NT2/D1 (cell line): ENCODE measurements at regions not wholly inside any gene's neighbourhood (a gene's known extent, or its start where the extent isn't known, plus 50 kb on each side); places are given as distances from the start of the nearest gene placed in this dataset.

Source experiments
- DNase-seq: peaks from one replicate; pipeline ENCODE4 v3.0.0-alpha.2; 2011; ENCODE audit warnings: low read depth, low spot score
- H3K27me3 ChIP-seq: 2 replicates; pipeline ENCODE4 v1.6.0; 2011; ENCODE audit warnings: mild to moderate bottlenecking; ENCODE audit not compliant: insufficient read length, insufficient read depth
- H3K36me3 ChIP-seq: 2 replicates; pipeline ENCODE4 v1.6.1; 2011; ENCODE audit warnings: mild to moderate bottlenecking, low read length, mixed read lengths; ENCODE audit not compliant: insufficient read depth, insufficient read length
- H3K4me1 ChIP-seq: 2 replicates; pipeline ENCODE4 v1.5.1; 2011; ENCODE audit not compliant: insufficient read depth, insufficient read length
- H3K4me3 ChIP-seq: 2 replicates; pipeline ENCODE4 v1.5.1; 2011; ENCODE audit warnings: low read depth; ENCODE audit not compliant: insufficient read length
- H3K9ac ChIP-seq: 2 replicates; pipeline ENCODE4 v1.6.0; 2011; ENCODE audit warnings: low read depth; ENCODE audit not compliant: insufficient read length
- H3K9me3 ChIP-seq: 2 replicates; pipeline ENCODE4 v1.5.1; 2011; ENCODE audit warnings: mild to moderate bottlenecking, low read length; ENCODE audit not compliant: insufficient read depth
- SUZ12 ChIP-seq: IDR thresholded peaks from 2 replicates; pipeline ENCODE4 v1.6.1; 2011; ENCODE audit not compliant: insufficient read length, insufficient read depth; ENCODE audit errors: extremely low read depth
- YY1 ChIP-seq: IDR thresholded peaks from 2 replicates; pipeline ENCODE4 v1.6.1; 2011; ENCODE audit not compliant: insufficient read length, insufficient read depth
- ZNF274 ChIP-seq: IDR thresholded peaks from 2 replicates; pipeline ENCODE4 v1.6.1; 2011; ENCODE audit warnings: mild to moderate bottlenecking, low read depth, low read length

- Histone ChIP-seq H3K9ac (peak overlapping the region; percentile 16), H3K4me1 (peaks cover 45% of the 10 kb centered on the region), H3K4me3 (no peak overlapping the region), H3K36me3 (no peaks in the 10 kb centered on the region), H3K9me3 (no peaks in the 10 kb centered on the region), H3K27me3 (peaks cover 4% of the 10 kb centered on the region)
- DNase-seq, result no peak
- TF ChIP-seq SUZ12 (no peak), YY1 (no peak)
These were observed 143.0 kb downstream of the ENGASE start for GRCh38 chr17:79217473-79218135.

GRCh38 chr17:79216826-79217225 lies 142.2 kb downstream of the ENGASE start:
- Histone ChIP-seq H3K4me3 (no peak overlapping the region), H3K9me3 (no peaks in the 10 kb centered on the region), H3K4me1 (peaks cover 45% of the 10 kb centered on the region), H3K9ac (peak overlapping the region; percentile 58), H3K36me3 (no peaks in the 10 kb centered on the region), H3K27me3 (peaks cover 4% of the 10 kb centered on the region)
- TF ChIP-seq SUZ12, result no peak
- no peak for TF ChIP-seq ZNF274
- no peak for TF ChIP-seq YY1
- no peak for DNase-seq

- no peaks in the 10 kb centered on the region for H3K9me3 ChIP-seq
- DNase-seq, result no peak
- H3K4me1 ChIP-seq, result peaks cover 45% of the 10 kb centered on the region
- H3K27me3 ChIP-seq, result peaks cover 4% of the 10 kb centered on the region
- no peaks in the 10 kb centered on the region for H3K36me3 ChIP-seq
- H3K4me3 ChIP-seq, result no peak overlapping the region
- TF ChIP-seq YY1 (no peak), SUZ12 (no peak), ZNF274 (no peak)
- peak overlapping the region; percentile 58 for H3K9ac ChIP-seq
These were observed 141.8 kb downstream of the ENGASE start for GRCh38 chr17:79216391-79216790.

DNA sequence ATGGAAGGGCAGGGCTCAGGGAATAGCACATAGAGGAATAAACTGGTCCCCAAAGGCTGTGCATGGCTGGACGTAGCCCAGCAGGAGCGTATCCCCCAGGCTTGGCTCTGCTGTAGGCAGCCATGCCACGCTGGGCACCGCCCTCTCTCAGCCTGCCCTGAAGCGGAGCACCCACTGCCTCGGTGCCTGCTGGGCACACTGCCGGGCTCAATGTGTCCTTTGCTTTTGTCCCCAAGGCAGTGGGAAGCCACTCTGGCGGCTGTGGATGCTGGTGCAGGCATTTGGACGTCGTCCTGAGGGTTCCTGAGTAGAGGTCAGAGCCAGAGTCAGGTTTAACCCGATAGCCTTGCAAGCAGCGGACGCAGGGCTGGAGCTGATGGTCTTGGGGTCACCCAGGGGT lies 141.0 kb downstream of the ENGASE start:
- peaks cover 4% of the 10 kb centered on the region for H3K27me3 ChIP-seq
- H3K9me3 ChIP-seq, result no peaks in the 10 kb centered on the region
- TF ChIP-seq SUZ12 (no peak), ZNF274 (no peak), YY1 (no peak)
- H3K4me3 ChIP-seq, result no peak overlapping the region
- H3K9ac ChIP-seq, result no peak overlapping the region
- DNase-seq, result no peak
- no peaks in the 10 kb centered on the region for H3K36me3 ChIP-seq
- peaks cover 49% of the 10 kb centered on the region for H3K4me1 ChIP-seq

- Histone ChIP-seq H3K4me1 (peaks cover 50% of the 10 kb centered on the region), H3K9me3 (no peaks in the 10 kb centered on the region), H3K9ac (no peak overlapping the region), H3K4me3 (no peak overlapping the region), H3K36me3 (no peaks in the 10 kb centered on the region), H3K27me3 (peaks cover 1% of the 10 kb centered on the region)
- DNase-seq, result no peak
- no peak for TF ChIP-seq SUZ12
- no peak for TF ChIP-seq ZNF274
- no peak for TF ChIP-seq YY1
These were observed 140.4 kb downstream of the ENGASE start for GRCh38 chr17:79214940-79215604.

- Histone ChIP-seq H3K36me3 (no peaks in the 10 kb centered on the region), H3K4me1 (peaks cover 50% of the 10 kb centered on the region), H3K9me3 (no peaks in the 10 kb centered on the region), H3K4me3 (no peak overlapping the region), H3K9ac (no peak overlapping the region), H3K27me3 (no peaks in the 10 kb centered on the region)
- DNase-seq, result no peak
- TF ChIP-seq ZNF274 (no peak), SUZ12 (no peak), YY1 (no peak)
These were observed 139.8 kb downstream of the ENGASE start for GRCh38 chr17:79214459-79214858.

GRCh38 chr17:79213305-79213704 lies 138.7 kb downstream of the ENGASE start:
- Histone ChIP-seq H3K36me3 (no peaks in the 10 kb centered on the region), H3K9me3 (no peaks in the 10 kb centered on the region), H3K27me3 (no peaks in the 10 kb centered on the region), H3K9ac (peak overlapping the region; percentile 44), H3K4me3 (no peak overlapping the region), H3K4me1 (peaks cover 50% of the 10 kb centered on the region)
- TF ChIP-seq SUZ12 (no peak), YY1 (no peak)
- no peak for DNase-seq
